Activated CD8-positive, alpha-beta T cell treated with anti-CD3 and anti-CD28 coated beads, Interleukin-2, amount 10 ng/mL, durations not matched to agents 7 days and 5 days (primary cell): ENCODE measurements at regions not wholly inside any gene's neighbourhood (a gene's known extent, or its start where the extent isn't known, plus 50 kb on each side); places are given as distances from the start of the nearest gene placed in this dataset.

Source experiments
- ATAC-seq: fragments of 150-1000 bp; cut with Tn5 transposase; one replicate; pipeline ENCODE4 v1.10.0; 2021; ENCODE audit warnings: moderate library complexity
- CTCF ChIA-PET: fragments of 350-600 bp; sonication (Branson Sonifier 250); formaldehyde crosslinking; loops from one replicate; lab custom pipeline; 2021; ENCODE audit warnings: antibody characterized with exemption; lab: Charles Lee
- POLR2A ChIA-PET: fragments of 350-600 bp; sonication (Branson Sonifier 250); formaldehyde crosslinking; loops from one replicate; lab custom pipeline; 2021; ENCODE audit warnings: antibody characterized with exemption; lab: Charles Lee
- DNase-seq: peaks from one replicate; pipeline ENCODE4 v3.0.0-alpha.2; 2020
- H3K27ac Mint-ChIP-seq: one replicate; pipeline ENCODE4 v1.8.0; 2021; ENCODE audit warnings: mild to moderate bottlenecking, mixed read lengths
- H3K27me3 Mint-ChIP-seq: one replicate; pipeline ENCODE4 v1.8.0; 2021; ENCODE audit warnings: low read depth, mixed read lengths
- H3K36me3 Mint-ChIP-seq: one replicate; pipeline ENCODE4 v1.8.0; 2021; ENCODE audit warnings: low read depth, mixed read lengths
- H3K4me1 Mint-ChIP-seq: one replicate; pipeline ENCODE4 v1.8.0; 2021; ENCODE audit warnings: low read depth, mixed read lengths
- H3K4me3 Mint-ChIP-seq: one replicate; pipeline ENCODE4 v1.8.0; 2021; ENCODE audit warnings: mild to moderate bottlenecking, mixed read lengths
- H3K9me3 Mint-ChIP-seq: one replicate; pipeline ENCODE4 v1.8.0; 2022; ENCODE audit warnings: mixed read lengths; ENCODE audit not compliant: insufficient read depth

GRCh38 chr4:157912212-157912611 lies 260.6 kb downstream of the GASK1B start:
- Mint-ChIP-seq H3K27ac (no peak overlapping the region), H3K4me3 (no peak overlapping the region), H3K4me1 (no peaks in the 10 kb centered on the region), H3K27me3 (no peaks in the 10 kb centered on the region), H3K36me3 (no peaks in the 10 kb centered on the region), H3K9me3 (no peaks in the 10 kb centered on the region)
- DNase-seq (no peak), ATAC-seq (no peak)
- POLR2A ChIA-PET, result no interaction called here
- CTCF ChIA-PET, result no interaction called here

GRCh38 chr4:157911662-157912061 lies 261.2 kb downstream of the GASK1B start:
- ChIA-PET POLR2A (no interaction called here), CTCF (no interaction called here)
- H3K27ac Mint-ChIP-seq, result no peak overlapping the region
- no peaks in the 10 kb centered on the region for H3K4me1 Mint-ChIP-seq
- H3K27me3 Mint-ChIP-seq, result no peaks in the 10 kb centered on the region
- ATAC-seq (no peak), DNase-seq (no peak)
- H3K36me3 Mint-ChIP-seq, result no peaks in the 10 kb centered on the region
- no peaks in the 10 kb centered on the region for H3K9me3 Mint-ChIP-seq
- H3K4me3 Mint-ChIP-seq, result no peak overlapping the region

DNA sequence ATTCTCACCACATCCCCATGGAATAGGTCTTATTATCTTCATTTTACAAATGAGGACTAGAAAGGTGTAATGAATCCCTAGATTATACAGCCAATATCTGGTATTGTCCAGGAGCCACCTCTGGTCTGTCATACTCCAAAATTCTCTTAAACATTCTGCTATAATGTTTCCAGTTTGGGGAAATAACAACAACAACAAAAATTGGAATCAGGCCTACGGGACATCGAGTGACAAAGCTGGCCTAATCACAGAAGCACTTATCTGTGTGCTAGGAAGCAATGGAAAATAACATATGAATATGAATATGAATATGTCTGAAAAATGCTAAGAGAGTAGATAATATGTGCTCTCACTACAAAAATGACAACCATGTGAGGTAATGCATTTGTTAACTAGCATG lies 264.1 kb downstream of the GASK1B start:
- POLR2A ChIA-PET, result no interaction called here
- Mint-ChIP-seq H3K27me3 (no peaks in the 10 kb centered on the region), H3K4me3 (no peak overlapping the region), H3K36me3 (no peaks in the 10 kb centered on the region), H3K9me3 (no peaks in the 10 kb centered on the region), H3K27ac (no peak overlapping the region), H3K4me1 (no peaks in the 10 kb centered on the region)
- CTCF ChIA-PET, result no interaction called here
- ATAC-seq (no peak), DNase-seq (no peak)

GRCh38 chr4:157908031-157908430 lies 264.8 kb downstream of the GASK1B start:
- H3K27me3 Mint-ChIP-seq, result no peaks in the 10 kb centered on the region

DNA sequence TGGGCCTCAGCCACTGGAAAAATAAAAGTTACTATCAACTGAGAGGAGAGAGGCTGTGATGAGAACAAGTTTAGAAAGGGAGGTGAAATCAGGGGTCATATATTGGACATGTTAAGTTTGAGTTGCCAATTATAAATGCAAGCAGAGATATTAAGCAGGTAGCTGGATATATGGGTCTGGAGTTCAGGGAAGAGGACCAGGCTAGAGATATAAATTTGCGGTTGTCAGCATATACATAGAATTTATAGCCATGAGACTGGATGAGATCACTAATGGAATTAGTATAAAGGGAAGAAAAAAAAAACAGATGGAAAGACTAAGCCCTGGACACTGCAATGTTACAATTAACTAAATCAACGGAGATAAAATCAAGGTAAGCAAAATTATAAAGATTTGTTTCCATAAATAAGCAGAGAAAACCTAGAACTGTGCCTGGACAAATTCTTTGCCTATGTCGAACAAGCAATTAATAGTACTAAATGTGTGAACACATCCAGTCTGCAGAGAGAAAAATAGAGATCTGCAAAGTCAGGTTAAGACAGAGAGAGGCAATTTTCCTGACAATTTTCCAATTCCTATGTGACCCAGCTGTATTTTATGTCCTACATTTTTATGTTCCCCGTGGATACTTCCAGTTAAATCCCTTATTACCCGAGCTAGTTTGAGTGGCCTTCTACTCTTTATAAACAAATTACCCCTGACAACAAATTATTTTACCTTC lies 265.4 kb downstream of the GASK1B start:
- Mint-ChIP-seq H3K4me1 (no peaks in the 10 kb centered on the region), H3K27me3 (no peaks in the 10 kb centered on the region), H3K36me3 (no peaks in the 10 kb centered on the region), H3K9me3 (no peaks in the 10 kb centered on the region), H3K27ac (no peak overlapping the region), H3K4me3 (no peak overlapping the region)
- ChIA-PET POLR2A (no interaction called here), CTCF (no interaction called here)
- ATAC-seq, result no peak
- no peak for DNase-seq

More at GRCh38 chr4:157908031-157908430, 264.8 kb downstream of the GASK1B start:
- ATAC-seq, result no peak
- Mint-ChIP-seq H3K27ac (no peak overlapping the region), H3K4me1 (no peaks in the 10 kb centered on the region), H3K36me3 (no peaks in the 10 kb centered on the region), H3K4me3 (no peak overlapping the region), H3K9me3 (no peaks in the 10 kb centered on the region)
- ChIA-PET POLR2A (no interaction called here), CTCF (no interaction called here)
- DNase-seq, result no peak

- CTCF ChIA-PET, result no interaction called here
Measured at GRCh38 chr4:157898836-157899605, 273.8 kb downstream of the GASK1B start.

GRCh38 chr4:157897855-157898370 lies 274.9 kb downstream of the GASK1B start:
- Mint-ChIP-seq H3K27me3 (no peaks in the 10 kb centered on the region), H3K9me3 (no peaks in the 10 kb centered on the region), H3K4me3 (no peak overlapping the region), H3K36me3 (no peaks in the 10 kb centered on the region), H3K4me1 (no peaks in the 10 kb centered on the region), H3K27ac (no peak overlapping the region)
- ChIA-PET CTCF (no interaction called here), POLR2A (no interaction called here)
- DNase-seq, result no peak
- no peak for ATAC-seq

More at GRCh38 chr4:157898836-157899605, 273.8 kb downstream of the GASK1B start:
- no peak for ATAC-seq
- Mint-ChIP-seq H3K36me3 (no peaks in the 10 kb centered on the region), H3K4me1 (no peaks in the 10 kb centered on the region), H3K27me3 (no peaks in the 10 kb centered on the region), H3K27ac (no peak overlapping the region), H3K4me3 (no peak overlapping the region), H3K9me3 (no peaks in the 10 kb centered on the region)
- POLR2A ChIA-PET, result no interaction called here
- DNase-seq, result no peak

DNA sequence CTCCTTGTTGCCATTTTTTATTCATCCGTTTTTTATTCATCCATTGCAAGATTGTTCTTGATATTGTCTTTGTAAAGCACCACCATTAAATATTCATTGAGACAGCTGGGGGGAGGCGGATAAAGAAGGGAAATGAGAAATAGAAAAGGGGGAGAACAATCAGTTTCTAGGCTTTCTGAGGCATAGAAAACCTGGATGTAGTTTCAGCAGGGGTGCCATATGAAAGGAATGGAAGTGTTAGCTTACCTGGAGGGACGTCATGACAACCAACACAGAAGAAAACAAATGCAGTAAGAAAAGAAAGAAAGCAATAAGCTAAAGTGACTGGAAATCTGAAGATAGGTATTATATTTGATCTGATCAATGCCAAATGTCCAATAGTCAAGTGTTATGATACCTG lies 276.1 kb downstream of the GASK1B start:
- no peak for DNase-seq

GRCh38 chr4:157895205-157895604 lies 277.6 kb downstream of the GASK1B start:
- Mint-ChIP-seq H3K27me3 (no peaks in the 10 kb centered on the region), H3K9me3 (no peaks in the 10 kb centered on the region), H3K27ac (no peak overlapping the region), H3K4me1 (no peaks in the 10 kb centered on the region), H3K36me3 (no peaks in the 10 kb centered on the region), H3K4me3 (no peak overlapping the region)
- CTCF ChIA-PET, result no interaction called here
- POLR2A ChIA-PET, result no interaction called here
- DNase-seq, result no peak
- ATAC-seq, result no peak

More for the DNA sequence above, 276.1 kb downstream of the GASK1B start:
- ATAC-seq, result no peak
- H3K4me1 Mint-ChIP-seq, result no peaks in the 10 kb centered on the region
- no peak overlapping the region for H3K4me3 Mint-ChIP-seq
- ChIA-PET CTCF (no interaction called here), POLR2A (no interaction called here)
- no peaks in the 10 kb centered on the region for H3K27me3 Mint-ChIP-seq
- no peaks in the 10 kb centered on the region for H3K9me3 Mint-ChIP-seq
- no peak overlapping the region for H3K27ac Mint-ChIP-seq
- H3K36me3 Mint-ChIP-seq, result no peaks in the 10 kb centered on the region

- H3K27ac Mint-ChIP-seq, result no peak overlapping the region
Measured at GRCh38 chr4:157889788-157890187, 283.0 kb downstream of the GASK1B start.

DNA sequence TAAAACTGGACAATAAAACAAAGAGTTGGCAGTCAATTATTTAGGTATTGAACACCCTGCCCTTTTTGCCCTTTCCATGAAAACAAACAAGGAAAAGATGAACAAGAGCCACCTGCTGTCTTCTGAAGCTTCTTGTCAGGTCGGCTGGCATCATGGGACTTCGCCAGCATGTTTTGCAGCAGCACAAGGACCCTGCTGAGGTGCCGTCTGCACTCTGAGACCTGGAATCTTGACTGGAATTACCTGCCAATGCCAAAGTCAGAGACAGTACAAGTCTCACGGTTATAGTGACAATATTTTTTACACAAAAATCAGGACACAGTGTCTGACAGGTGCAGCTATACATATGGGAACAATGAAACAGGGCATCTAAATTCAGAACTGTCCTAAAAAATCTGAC lies 284.5 kb downstream of the GASK1B start:
- POLR2A ChIA-PET, result no interaction called here
- no peak for ATAC-seq
- no peaks in the 10 kb centered on the region for H3K27me3 Mint-ChIP-seq
- H3K36me3 Mint-ChIP-seq, result no peaks in the 10 kb centered on the region
- no peaks in the 10 kb centered on the region for H3K9me3 Mint-ChIP-seq
- no peak for DNase-seq
- H3K4me1 Mint-ChIP-seq, result no peaks in the 10 kb centered on the region
- CTCF ChIA-PET, result no interaction called here
- H3K4me3 Mint-ChIP-seq, result no peak overlapping the region
- H3K27ac Mint-ChIP-seq, result no peak overlapping the region

More at GRCh38 chr4:157889788-157890187, 283.0 kb downstream of the GASK1B start:
- Mint-ChIP-seq H3K4me1 (no peaks in the 10 kb centered on the region), H3K36me3 (no peaks in the 10 kb centered on the region), H3K27me3 (no peaks in the 10 kb centered on the region), H3K9me3 (no peaks in the 10 kb centered on the region), H3K4me3 (no peak overlapping the region)
- DNase-seq, result no peak
- ATAC-seq, result no peak
- ChIA-PET POLR2A (no interaction called here), CTCF (no interaction called here)

DNA sequence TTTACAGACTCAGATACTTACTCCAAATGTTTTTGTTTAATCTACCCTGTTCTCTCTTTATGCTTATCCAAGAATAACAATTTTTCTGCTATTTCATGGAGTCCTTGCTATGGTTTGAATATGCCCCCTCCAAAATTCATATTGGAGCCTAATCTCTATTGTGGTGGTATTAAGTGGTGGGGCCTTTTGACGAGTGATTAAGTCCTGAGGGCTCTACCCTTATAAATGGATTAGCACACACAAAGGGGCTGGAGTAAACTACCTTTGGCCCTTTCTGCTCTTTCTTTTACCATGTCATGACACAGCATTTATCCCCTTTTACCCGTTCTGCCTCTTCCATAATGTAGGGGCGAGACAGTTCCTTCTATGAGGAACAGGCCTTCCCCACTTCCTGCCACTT lies 285.5 kb downstream of the GASK1B start:
- DNase-seq (no peak), ATAC-seq (no peak)
- Mint-ChIP-seq H3K4me3 (no peak overlapping the region), H3K4me1 (no peaks in the 10 kb centered on the region), H3K9me3 (no peaks in the 10 kb centered on the region), H3K36me3 (no peaks in the 10 kb centered on the region), H3K27ac (no peak overlapping the region), H3K27me3 (no peaks in the 10 kb centered on the region)
- POLR2A ChIA-PET, result no interaction called here
- CTCF ChIA-PET, result no interaction called here
